Bronchial epithelial cell (primary cell): ENCODE measurements at regions not wholly inside any gene's neighbourhood (a gene's known extent, or its start where the extent isn't known, plus 50 kb on each side); places are given as distances from the start of the nearest gene placed in this dataset.

Source experiments
- DNase-seq: peaks from one replicate; pipeline ENCODE4 v3.0.0-alpha.2; 2010; ENCODE audit warnings: low read depth
- FAIRE-seq: peaks from 2 replicates; lab custom pipeline; 2011; peaks lifted over from hg19 to GRCh38; lab: Jason Lieb, UNC
- H3K27me3 ChIP-seq: 2 replicates; pipeline ENCODE4 v1.5.1; 2011; ENCODE audit warnings: low read length; ENCODE audit not compliant: control insufficient read depth, insufficient read depth
- H3K36me3 ChIP-seq: 2 replicates; pipeline ENCODE4 v1.5.1; 2011; ENCODE audit warnings: low read length; ENCODE audit not compliant: control insufficient read depth, insufficient read depth
- H3K4me3 ChIP-seq: 2 replicates; pipeline ENCODE4 v1.5.1; 2011; ENCODE audit warnings: mild to moderate bottlenecking, low read depth, low read length, control low read depth
- CTCF ChIP-seq: IDR thresholded peaks from 2 replicates; pipeline ENCODE4 v1.5.1; 2011; ENCODE audit warnings: mild to moderate bottlenecking, moderate library complexity, low read length, control low read depth, inconsistent platforms; ENCODE audit not compliant: insufficient read depth, severe bottlenecking

GRCh38 chr5:126030698-126031097 lies 392.5 kb upstream of the GRAMD2B start:
- no peaks in the 10 kb centered on the region for H3K36me3 ChIP-seq
- no peak for TF ChIP-seq CTCF
- H3K4me3 ChIP-seq: no peak overlapping the region
- DNase-seq (no peak), FAIRE-seq (no peak)
- H3K27me3 ChIP-seq: no peaks in the 10 kb centered on the region

GRCh38 chr5:126031989-126032716 lies 391.1 kb upstream of the GRAMD2B start:
- H3K27me3 ChIP-seq: no peaks in the 10 kb centered on the region
- FAIRE-seq (peak; percentile 80), DNase-seq (peak; percentile 69)
- no peak overlapping the region for H3K4me3 ChIP-seq
- TF ChIP-seq CTCF: no peak
- no peaks in the 10 kb centered on the region for H3K36me3 ChIP-seq

- no peaks in the 10 kb centered on the region for H3K36me3 ChIP-seq
Observed at GRCh38 chr5:126043688-126044087, 379.5 kb upstream of the GRAMD2B start.

GRCh38 chr5:126044111-126044668 lies 379.0 kb upstream of the GRAMD2B start:
- Histone ChIP-seq H3K27me3 (no peaks in the 10 kb centered on the region), H3K4me3 (no peak overlapping the region), H3K36me3 (no peaks in the 10 kb centered on the region)
- peak; percentile 4 for DNase-seq
- no peak for TF ChIP-seq CTCF
- FAIRE-seq: no peak

More at GRCh38 chr5:126043688-126044087, 379.5 kb upstream of the GRAMD2B start:
- H3K4me3 ChIP-seq: no peak overlapping the region
- H3K27me3 ChIP-seq: no peaks in the 10 kb centered on the region
- FAIRE-seq (no peak), DNase-seq (no peak)
- TF ChIP-seq CTCF: no peak

GRCh38 chr5:126044931-126045565 lies 378.2 kb upstream of the GRAMD2B start:
- no peak for TF ChIP-seq CTCF
- Histone ChIP-seq H3K27me3 (no peaks in the 10 kb centered on the region), H3K4me3 (no peak overlapping the region), H3K36me3 (no peaks in the 10 kb centered on the region)
- DNase-seq (no peak), FAIRE-seq (no peak)
